ENCODE measurements at regions not wholly inside any gene's neighbourhood (a gene's known extent, or its start where the extent isn't known, plus 50 kb on each side); places are given as distances from the start of the nearest gene placed in this dataset.

GRCh38 chr13:68125087-68125480 is 894.9 kb upstream of the PCDH9 start:
- no peaks in the 10 kb centered on the region for H3K9me3 Mint-ChIP-seq
- H3K36me3 Mint-ChIP-seq (ENCODE audit: low read depth): no peaks in the 10 kb centered on the region
- H3K4me1 Mint-ChIP-seq: no peaks in the 10 kb centered on the region
- intact Hi-C loops (cut with micrococcal nuclease): no loop called here
- H3K27ac Mint-ChIP-seq: no peak overlapping the region
- no peaks in the 10 kb centered on the region for H3K27me3 Mint-ChIP-seq
- H3K4me3 Mint-ChIP-seq: no peak overlapping the region
- DNase-seq: no peak

- no peaks in the 10 kb centered on the region for H3K4me1 Mint-ChIP-seq
- no peak overlapping the region for H3K4me3 Mint-ChIP-seq
Observed at GRCh38 chr13:68124437-68125086, 894.4 kb upstream of the PCDH9 start.

GRCh38 chr13:68110178-68110768 is 880.1 kb upstream of the PCDH9 start:
- Mint-ChIP-seq H3K27me3 (no peaks in the 10 kb centered on the region), H3K4me1 (no peaks in the 10 kb centered on the region), H3K36me3 (ENCODE audit: low read depth) (no peaks in the 10 kb centered on the region), H3K4me3 (no peak overlapping the region), H3K27ac (no peak overlapping the region), H3K9me3 (peaks cover 12% of the 10 kb centered on the region)
- DNase-seq: no peak
- intact Hi-C loops (cut with micrococcal nuclease): no loop called here

More at GRCh38 chr13:68124437-68125086, 894.4 kb upstream of the PCDH9 start:
- Mint-ChIP-seq H3K27me3 (no peaks in the 10 kb centered on the region), H3K9me3 (no peaks in the 10 kb centered on the region), H3K27ac (no peak overlapping the region), H3K36me3 (ENCODE audit: low read depth) (no peaks in the 10 kb centered on the region)
- intact Hi-C loops (cut with micrococcal nuclease): no loop called here
- no peak for DNase-seq

GRCh38 chr13:68107667-68108066 is 877.5 kb upstream of the PCDH9 start:
- no peak overlapping the region for H3K27ac Mint-ChIP-seq
- H3K4me3 Mint-ChIP-seq: no peak overlapping the region
- H3K4me1 Mint-ChIP-seq: no peaks in the 10 kb centered on the region
- H3K36me3 Mint-ChIP-seq (ENCODE audit: low read depth): no peaks in the 10 kb centered on the region
- no peak for DNase-seq
- intact Hi-C loops (cut with micrococcal nuclease): no loop called here
- no peaks in the 10 kb centered on the region for H3K27me3 Mint-ChIP-seq
- peaks cover 14% of the 10 kb centered on the region for H3K9me3 Mint-ChIP-seq

- no peaks in the 10 kb centered on the region for H3K36me3 Mint-ChIP-seq (ENCODE audit: low read depth)
- H3K4me3 Mint-ChIP-seq: no peak overlapping the region
- no peak overlapping the region for H3K27ac Mint-ChIP-seq
- no peaks in the 10 kb centered on the region for H3K27me3 Mint-ChIP-seq
- no peaks in the 10 kb centered on the region for H3K4me1 Mint-ChIP-seq
- DNase-seq: no peak
- intact Hi-C loops (cut with micrococcal nuclease): no loop called here
- H3K9me3 Mint-ChIP-seq: peaks cover 15% of the 10 kb centered on the region
Observed at GRCh38 chr13:68099631-68100030, 869.5 kb upstream of the PCDH9 start.

GRCh38 chr13:68081061-68081460 is 850.9 kb upstream of the PCDH9 start:
- H3K4me3 Mint-ChIP-seq: no peak overlapping the region
- H3K36me3 Mint-ChIP-seq (ENCODE audit: low read depth): no peaks in the 10 kb centered on the region
- no peaks in the 10 kb centered on the region for H3K4me1 Mint-ChIP-seq
- intact Hi-C loops (cut with micrococcal nuclease): no loop called here
- no peak overlapping the region for H3K27ac Mint-ChIP-seq
- no peaks in the 10 kb centered on the region for H3K9me3 Mint-ChIP-seq
- DNase-seq: no peak
- H3K27me3 Mint-ChIP-seq: no peaks in the 10 kb centered on the region

GRCh38 chr13:68078874-68079273 is 848.7 kb upstream of the PCDH9 start:
- Mint-ChIP-seq H3K4me3 (no peak overlapping the region), H3K4me1 (no peaks in the 10 kb centered on the region), H3K9me3 (no peaks in the 10 kb centered on the region), H3K27me3 (no peaks in the 10 kb centered on the region), H3K27ac (no peak overlapping the region), H3K36me3 (ENCODE audit: low read depth) (no peaks in the 10 kb centered on the region)
- no peak for DNase-seq
- intact Hi-C loops (cut with micrococcal nuclease): no loop called here

GRCh38 chr13:68078469-68078868 is 848.3 kb upstream of the PCDH9 start:
- no peaks in the 10 kb centered on the region for H3K27me3 Mint-ChIP-seq
- H3K4me1 Mint-ChIP-seq: no peaks in the 10 kb centered on the region
- intact Hi-C loops (cut with micrococcal nuclease): no loop called here
- H3K27ac Mint-ChIP-seq: no peak overlapping the region
- no peaks in the 10 kb centered on the region for H3K36me3 Mint-ChIP-seq (ENCODE audit: low read depth)
- no peak for DNase-seq
- H3K4me3 Mint-ChIP-seq: no peak overlapping the region
- H3K9me3 Mint-ChIP-seq: peaks cover 2% of the 10 kb centered on the region

GRCh38 chr13:68076046-68076445 is 845.9 kb upstream of the PCDH9 start:
- Mint-ChIP-seq H3K27me3 (no peaks in the 10 kb centered on the region), H3K4me1 (no peaks in the 10 kb centered on the region), H3K4me3 (no peak overlapping the region), H3K9me3 (peaks cover 8% of the 10 kb centered on the region), H3K27ac (no peak overlapping the region), H3K36me3 (ENCODE audit: low read depth) (no peaks in the 10 kb centered on the region)
- no peak for DNase-seq
- intact Hi-C loops (cut with micrococcal nuclease): no loop called here

- Mint-ChIP-seq H3K27me3 (no peaks in the 10 kb centered on the region), H3K27ac (no peak overlapping the region), H3K4me3 (no peak overlapping the region), H3K4me1 (no peaks in the 10 kb centered on the region), H3K9me3 (peaks cover 4% of the 10 kb centered on the region), H3K36me3 (ENCODE audit: low read depth) (no peaks in the 10 kb centered on the region)
- intact Hi-C loops (cut with micrococcal nuclease): no loop called here
- no peak for DNase-seq
Observed at GRCh38 chr13:68066879-68067513, 836.9 kb upstream of the PCDH9 start.

GRCh38 chr13:68064001-68064770 is 834.0 kb upstream of the PCDH9 start:
- Mint-ChIP-seq H3K9me3 (no peaks in the 10 kb centered on the region), H3K4me3 (no peak overlapping the region), H3K36me3 (ENCODE audit: low read depth) (no peaks in the 10 kb centered on the region), H3K4me1 (no peaks in the 10 kb centered on the region), H3K27me3 (no peaks in the 10 kb centered on the region), H3K27ac (no peak overlapping the region)
- intact Hi-C loops (cut with micrococcal nuclease): no loop called here
- no peak for DNase-seq

GRCh38 chr13:68063181-68063580 is 833.0 kb upstream of the PCDH9 start:
- no peaks in the 10 kb centered on the region for H3K9me3 Mint-ChIP-seq
- no peak overlapping the region for H3K4me3 Mint-ChIP-seq
- intact Hi-C loops (cut with micrococcal nuclease): no loop called here
- H3K4me1 Mint-ChIP-seq: no peaks in the 10 kb centered on the region
- no peaks in the 10 kb centered on the region for H3K27me3 Mint-ChIP-seq
- H3K36me3 Mint-ChIP-seq (ENCODE audit: low read depth): no peaks in the 10 kb centered on the region
- DNase-seq: no peak
- H3K27ac Mint-ChIP-seq: no peak overlapping the region

- Mint-ChIP-seq H3K36me3 (ENCODE audit: low read depth) (no peaks in the 10 kb centered on the region), H3K27ac (no peak overlapping the region), H3K27me3 (no peaks in the 10 kb centered on the region), H3K4me1 (no peaks in the 10 kb centered on the region), H3K9me3 (no peaks in the 10 kb centered on the region), H3K4me3 (no peak overlapping the region)
- intact Hi-C loops (cut with micrococcal nuclease): no loop called here
- DNase-seq: no peak
Observed at GRCh38 chr13:68057836-68058235, 827.7 kb upstream of the PCDH9 start.
